ENCODE measurements at regions not wholly inside any gene's neighbourhood (a gene's known extent, or its start where the extent isn't known, plus 50 kb on each side); places are given as distances from the start of the nearest gene placed in this dataset.

DNA sequence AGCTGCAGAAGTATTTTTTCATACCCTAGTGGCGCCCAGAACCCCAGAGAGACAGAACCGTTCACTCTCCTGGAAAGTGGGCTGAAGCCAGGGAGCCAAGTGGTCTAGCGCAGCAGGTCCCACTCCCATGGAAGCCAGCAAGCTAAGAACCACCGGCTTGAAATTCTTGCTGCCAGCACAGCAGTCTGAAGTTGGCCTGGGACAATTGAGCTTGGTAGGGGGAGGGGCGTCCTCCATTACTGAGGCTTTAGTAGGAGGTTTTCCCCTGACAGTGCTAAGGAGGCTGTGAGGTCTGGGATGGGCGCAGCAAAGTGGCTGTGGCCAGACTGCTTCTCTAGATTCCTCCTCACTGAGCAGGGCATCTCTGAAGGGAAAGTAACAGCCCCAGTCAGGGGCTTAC is 84.5 kb upstream of the ATXN3L start:
- H3K4me1 ChIP-seq (replicated peaks in 1 of 2), result no peaks in the 10 kb centered on the region
- 76 to 100% (median 92%) methylated on average over 2 to 6 of the region's 6 CpGs for WGBS, 4 donors

DNA sequence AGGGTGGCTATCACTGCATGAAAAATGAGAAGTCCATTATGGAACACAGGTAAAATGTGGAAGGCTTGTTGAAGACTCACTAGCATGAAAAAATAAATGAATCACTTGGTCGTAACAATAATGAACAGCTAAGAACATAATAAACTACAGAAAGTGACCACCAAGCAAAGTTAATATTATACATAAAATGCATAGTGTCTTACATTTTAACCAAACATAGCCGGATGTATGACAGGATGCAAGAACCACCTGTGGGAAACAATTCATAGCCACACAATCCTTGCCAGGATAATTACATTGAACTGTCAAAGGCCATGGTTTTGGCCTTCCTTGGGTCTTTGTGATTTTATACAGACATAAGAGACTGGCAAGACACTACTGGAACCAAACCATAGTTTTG is 81.9 kb upstream of the ATXN3L start:
- no peaks in the 10 kb centered on the region for H3K36me3 ChIP-seq (replicated peaks in 1 of 2)
- intact Hi-C loops (cut with DNase I), result no loop called here
- H3K9me3 ChIP-seq (replicated peaks in 1 of 3), result no peaks in the 10 kb centered on the region
- no peak for DNase-seq
- WGBS, 4 donors, result 74 to 92% (median 84%) methylated on average over 2 of the region's 2 CpGs
- H3K27me3 ChIP-seq, result no peaks in the 10 kb centered on the region
- H3K4me1 ChIP-seq (replicated peaks in 1 of 2), result no peaks in the 10 kb centered on the region
- H3K4me3 ChIP-seq, result no peak overlapping the region
- H3K27ac ChIP-seq, result no peak overlapping the region
- TF ChIP-seq, protein P1, sequence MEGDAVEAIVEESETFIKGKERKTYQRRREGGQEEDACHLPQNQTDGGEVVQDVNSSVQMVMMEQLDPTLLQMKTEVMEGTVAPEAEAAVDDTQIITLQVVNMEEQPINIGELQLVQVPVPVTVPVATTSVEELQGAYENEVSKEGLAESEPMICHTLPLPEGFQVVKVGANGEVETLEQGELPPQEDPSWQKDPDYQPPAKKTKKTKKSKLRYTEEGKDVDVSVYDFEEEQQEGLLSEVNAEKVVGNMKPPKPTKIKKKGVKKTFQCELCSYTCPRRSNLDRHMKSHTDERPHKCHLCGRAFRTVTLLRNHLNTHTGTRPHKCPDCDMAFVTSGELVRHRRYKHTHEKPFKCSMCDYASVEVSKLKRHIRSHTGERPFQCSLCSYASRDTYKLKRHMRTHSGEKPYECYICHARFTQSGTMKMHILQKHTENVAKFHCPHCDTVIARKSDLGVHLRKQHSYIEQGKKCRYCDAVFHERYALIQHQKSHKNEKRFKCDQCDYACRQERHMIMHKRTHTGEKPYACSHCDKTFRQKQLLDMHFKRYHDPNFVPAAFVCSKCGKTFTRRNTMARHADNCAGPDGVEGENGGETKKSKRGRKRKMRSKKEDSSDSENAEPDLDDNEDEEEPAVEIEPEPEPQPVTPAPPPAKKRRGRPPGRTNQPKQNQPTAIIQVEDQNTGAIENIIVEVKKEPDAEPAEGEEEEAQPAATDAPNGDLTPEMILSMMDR (IDR thresholded peaks at IDR 0.05), result no peak
- no peak for TF ChIP-seq POLR2A (IDR thresholded peaks at IDR 0.05)

More for the DNA sequence above, 84.5 kb upstream of the ATXN3L start:
- DNase-seq, result no peak
- no peak overlapping the region for H3K27ac ChIP-seq
- no peaks in the 10 kb centered on the region for H3K9me3 ChIP-seq (replicated peaks in 1 of 3)
- H3K27me3 ChIP-seq, result no peaks in the 10 kb centered on the region
- no peak overlapping the region for H3K4me3 ChIP-seq
- TF ChIP-seq, protein P1 (IDR thresholded peaks at IDR 0.05), result no peak
- no peak for TF ChIP-seq POLR2A (IDR thresholded peaks at IDR 0.05)
- H3K36me3 ChIP-seq (replicated peaks in 1 of 2), result no peaks in the 10 kb centered on the region
- intact Hi-C loops (cut with DNase I), result no loop called here

DNA sequence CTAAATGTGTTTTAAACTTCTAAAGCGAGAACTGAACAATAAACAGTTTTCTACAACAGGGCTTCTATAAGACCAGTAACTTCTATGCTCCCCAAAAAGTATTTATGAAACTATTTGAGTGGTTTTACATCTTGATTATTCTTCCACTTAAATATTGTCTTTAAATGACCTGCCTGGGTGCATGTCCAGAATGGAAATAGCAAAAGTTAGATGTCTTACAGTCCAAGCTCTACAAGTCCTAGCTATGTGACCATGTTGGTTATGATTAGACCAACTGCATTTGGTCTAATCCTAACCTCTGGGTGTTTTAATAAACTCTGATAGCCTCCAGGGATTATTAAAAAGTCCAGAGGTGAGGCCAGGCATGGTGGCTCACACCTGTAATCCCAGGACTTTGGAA is 79.0 kb upstream of the ATXN3L start:
- DNase-seq, result no peak
- no peaks in the 10 kb centered on the region for H3K36me3 ChIP-seq (replicated peaks in 1 of 2)
- WGBS, 4 donors, result 76 to 83% (median 78%) methylated on average over 1 of the region's 1 CpG
- no peak for TF ChIP-seq POLR2A (IDR thresholded peaks at IDR 0.05)
- TF ChIP-seq, protein P1 (IDR thresholded peaks at IDR 0.05), result no peak
- H3K27me3 ChIP-seq, result no peaks in the 10 kb centered on the region
- H3K4me3 ChIP-seq, result no peak overlapping the region
- peak overlapping the region in 3 of 5 donors; percentile 9 to 80 (median 14) for H3K27ac ChIP-seq
- H3K4me1 ChIP-seq (replicated peaks in 1 of 2), result no peaks in the 10 kb centered on the region
- H3K9me3 ChIP-seq (replicated peaks in 1 of 3), result no peaks in the 10 kb centered on the region
- intact Hi-C loops (cut with DNase I), result no loop called here

DNA sequence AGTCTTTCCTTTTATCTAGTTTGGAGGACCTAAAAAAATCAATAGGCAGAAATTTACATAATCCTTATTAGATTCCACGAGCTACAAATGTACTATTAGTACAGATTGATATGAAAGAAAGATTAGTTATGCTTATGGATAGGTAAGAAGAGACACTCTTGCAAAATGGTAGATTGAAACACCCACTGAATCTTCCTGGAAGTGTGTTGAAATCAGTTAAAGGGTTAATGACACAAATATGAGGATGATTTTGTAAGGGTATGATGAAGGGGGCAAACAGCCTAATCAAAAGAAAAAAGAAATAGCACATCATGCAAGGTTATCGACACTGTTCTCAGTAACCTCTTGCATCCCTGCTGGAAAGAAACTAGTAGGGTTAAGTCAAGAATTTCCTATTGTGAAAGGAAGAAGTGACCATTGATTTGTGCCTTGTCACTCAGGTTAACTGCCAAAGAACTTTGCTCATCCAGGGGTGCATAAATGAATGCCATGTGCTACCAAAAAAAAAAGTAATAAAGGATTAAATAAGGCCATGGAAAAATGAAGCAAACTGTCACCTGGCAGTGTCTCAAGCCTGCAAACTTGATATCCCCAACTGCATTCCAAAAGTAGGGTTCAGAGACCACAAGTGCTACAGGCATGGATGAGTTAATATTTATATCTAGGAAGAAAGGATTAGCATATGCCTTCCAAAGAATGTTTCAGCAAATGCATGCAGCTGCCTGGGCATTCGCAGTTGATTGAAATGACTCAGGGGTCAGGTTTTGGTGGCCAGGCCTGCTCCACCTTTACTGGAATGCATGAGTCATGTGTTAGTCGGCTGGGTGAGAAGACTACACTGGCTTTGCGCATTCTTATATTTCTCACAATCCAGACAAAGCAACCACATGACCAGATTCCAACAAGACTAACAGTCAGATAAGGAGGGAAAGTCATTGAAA is 78.3 kb upstream of the ATXN3L start:
- whole genome bisulfite sequencing, 4 donors, result 51 to 64% (median 59%) methylated on average over 5 of the region's 5 CpGs
- Histone ChIP-seq H3K27me3 (no peaks in the 10 kb centered on the region), H3K4me1 (replicated peaks in 1 of 2) (no peaks in the 10 kb centered on the region), H3K36me3 (replicated peaks in 1 of 2) (no peaks in the 10 kb centered on the region), H3K27ac (peak overlapping the region in 3 of 5 donors; percentile 9 to 80 (median 14)), H3K9me3 (replicated peaks in 1 of 3) (no peaks in the 10 kb centered on the region), H3K4me3 (no peak overlapping the region)
- peak; percentile 39 to 88 (median 85) for DNase-seq
- intact Hi-C loops (cut with DNase I), result no loop called here
- TF ChIP-seq POLR2A (IDR thresholded peaks at IDR 0.05), result no peak
- TF ChIP-seq, protein P1 (IDR thresholded peaks at IDR 0.05), result no peak

Data from adrenal gland (tissue), 9 donors.